GM21515 (cell line): ENCODE measurements at regions not wholly inside any gene's neighbourhood (a gene's known extent, or its start where the extent isn't known, plus 50 kb on each side); places are given as distances from the start of the nearest gene placed in this dataset.
"Not testable (repeated sequence)": the region's sequence is repeated elsewhere in the genome, so short reads cannot be mapped to it uniquely, and the experiment has no call there.

Experiments
- ATAC-seq: cut with Tn5 transposase; IDR thresholded peaks from one replicate; pipeline ENCODE4 v1.9.1; 2021; ENCODE audit not compliant: unreplicated experiment

- no peak for ATAC-seq
Measured at GRCh38 chr12:11535127-11535526, 114.3 kb upstream of the ETV6 start.

GRCh38 chr12:11539156-11539555 lies 110.3 kb upstream of the ETV6 start:
- ATAC-seq: no peak

DNA sequence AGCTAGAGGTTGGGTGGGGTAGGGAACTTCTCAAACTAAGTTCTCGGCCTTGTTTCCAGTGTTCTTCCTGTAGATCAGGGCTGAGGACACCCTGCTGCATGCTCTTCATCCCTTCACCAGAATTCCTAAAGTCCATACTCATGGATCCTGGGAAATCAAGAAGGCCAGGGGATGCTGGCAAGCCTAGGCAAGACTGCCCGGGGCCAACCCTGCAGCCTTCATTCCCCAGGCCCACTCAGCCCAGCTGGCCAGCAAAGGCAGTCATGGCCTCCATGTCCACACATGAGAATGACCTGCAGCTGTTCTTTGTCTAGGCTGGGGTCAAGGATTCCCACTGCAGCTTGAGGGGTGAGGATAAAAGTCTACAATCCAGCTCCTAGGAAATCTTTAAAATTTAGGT lies 109.3 kb upstream of the ETV6 start:
- no peak for ATAC-seq

- ATAC-seq: no peak
Measured at GRCh38 chr12:11540615-11541310, 108.7 kb upstream of the ETV6 start.

GRCh38 chr12:11542599-11542998 lies 106.9 kb upstream of the ETV6 start:
- ATAC-seq: no peak

GRCh38 chr12:11543457-11544158 lies 105.9 kb upstream of the ETV6 start:
- no peak for ATAC-seq

DNA sequence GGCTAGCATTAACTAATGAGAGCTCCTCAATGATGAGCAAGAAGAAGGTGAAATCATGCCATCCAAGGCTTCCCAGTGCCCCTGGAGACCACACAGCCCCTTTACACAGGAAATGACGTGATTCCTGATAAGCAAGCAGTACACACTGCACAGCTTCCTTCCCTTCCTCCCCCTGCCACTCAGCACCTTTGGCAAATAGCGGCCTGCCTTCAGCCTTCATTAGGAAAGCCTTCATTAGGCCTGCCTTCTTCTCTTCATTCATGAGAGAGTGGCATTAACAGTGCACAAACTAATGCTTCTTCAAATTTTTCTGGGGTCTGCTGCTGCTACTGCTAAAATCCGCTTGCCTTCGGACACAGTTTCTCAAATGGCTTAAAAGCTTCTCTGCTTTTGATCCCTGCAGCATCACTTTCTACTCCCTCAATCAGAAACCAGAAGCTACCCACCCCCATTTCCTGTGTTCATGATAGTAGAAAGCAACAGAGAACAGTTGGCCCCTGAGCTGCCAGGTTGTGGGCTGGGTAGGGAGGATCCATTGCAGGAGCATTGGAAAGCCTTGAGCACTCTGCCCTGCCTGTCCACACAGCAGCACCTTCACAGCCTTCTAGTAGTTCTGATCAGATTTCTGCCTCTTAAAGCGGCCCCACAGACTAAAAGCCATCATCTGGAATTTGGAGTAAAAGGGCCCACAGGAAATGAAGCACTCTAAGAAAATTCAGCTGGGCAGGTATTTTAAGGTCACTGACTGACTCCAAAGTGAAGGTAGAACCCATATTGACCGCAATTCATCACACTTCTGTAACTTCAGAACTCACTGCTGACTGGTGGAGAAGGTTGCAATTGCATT lies 103.8 kb upstream of the ETV6 start:
- ATAC-seq: peak; percentile 75

DNA sequence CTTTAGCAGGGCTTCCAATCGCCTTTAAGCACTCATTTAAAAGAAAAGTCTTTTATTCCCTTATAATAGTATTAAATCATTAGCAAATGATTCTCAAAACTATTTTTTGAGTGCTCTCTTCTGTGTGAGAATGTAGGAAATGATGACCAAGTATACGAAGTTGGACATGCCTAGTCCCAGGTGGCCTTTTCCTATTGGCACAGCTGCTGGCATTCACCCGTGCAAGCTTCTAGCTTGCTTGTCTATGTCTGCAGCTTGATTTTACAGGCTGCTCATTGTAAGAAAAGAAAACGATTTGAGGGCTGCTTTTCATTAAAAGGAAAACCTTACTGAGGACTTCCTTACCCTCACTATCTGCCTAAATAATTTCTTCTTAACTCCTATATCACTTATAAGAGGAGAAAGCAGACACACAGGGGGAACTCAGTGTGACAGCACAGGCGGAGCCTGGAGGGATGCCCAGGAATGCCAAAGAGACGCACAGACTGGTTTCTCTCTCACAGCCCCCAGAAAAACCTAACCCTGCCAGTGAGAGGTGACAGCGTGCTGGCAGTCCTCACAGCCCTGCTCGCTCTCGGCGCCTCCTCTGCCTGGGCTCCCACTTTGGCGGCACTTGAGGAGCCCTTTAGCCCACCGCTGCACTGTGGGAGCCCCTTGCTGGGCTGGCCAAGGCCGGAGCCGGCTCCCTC lies 102.7 kb upstream of the ETV6 start:
- ATAC-seq: not testable (repeated sequence)

GRCh38 chr12:11547271-11547646 lies 102.2 kb upstream of the ETV6 start:
- ATAC-seq: not testable (repeated sequence)

DNA sequence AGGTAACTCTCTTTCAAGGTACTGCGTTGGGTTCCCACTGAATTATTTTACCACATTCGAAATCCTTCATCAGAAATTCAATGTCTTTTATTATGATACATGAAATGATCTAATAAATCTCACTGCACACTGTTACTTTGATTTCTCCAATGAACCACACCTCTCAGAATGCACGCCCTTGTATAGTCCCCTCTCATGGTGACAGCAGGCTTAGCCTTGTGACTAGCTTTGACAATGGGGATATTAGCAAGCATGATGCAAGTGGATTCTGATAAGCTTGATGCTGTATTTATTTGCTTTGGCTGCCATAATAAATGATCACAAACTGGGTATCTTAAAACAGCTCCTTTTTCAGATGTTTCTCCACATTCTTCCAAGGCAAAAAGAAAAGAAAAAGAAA lies 100.4 kb upstream of the ETV6 start:
- no peak for ATAC-seq

GRCh38 chr12:11553871-11554533 lies 95.5 kb upstream of the ETV6 start:
- peak; percentile 59 for ATAC-seq

- no peak for ATAC-seq
Measured at GRCh38 chr12:11555195-11555594, 94.3 kb upstream of the ETV6 start.

GRCh38 chr12:11555743-11556625 lies 93.5 kb upstream of the ETV6 start:
- no peak for ATAC-seq

DNA sequence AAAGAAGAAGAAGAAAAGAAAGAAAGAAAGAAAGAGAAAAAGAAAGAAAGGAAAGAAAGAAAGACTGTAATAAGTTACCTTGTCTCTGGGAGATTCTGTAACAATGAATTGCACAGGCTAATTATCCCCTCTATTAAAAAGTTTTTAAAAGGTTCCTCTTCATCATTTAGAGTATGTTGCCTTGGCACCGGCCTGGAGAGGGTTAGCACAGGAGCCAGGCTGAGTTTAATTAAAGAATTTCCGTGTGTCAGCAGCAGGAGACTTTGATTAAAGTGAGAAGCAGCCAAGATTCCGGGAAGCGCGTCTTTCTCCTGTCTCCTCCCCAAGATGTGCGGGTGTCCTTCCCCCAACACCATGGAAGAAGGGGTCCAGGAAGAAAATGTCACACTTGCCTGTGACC lies 92.8 kb upstream of the ETV6 start:
- ATAC-seq: no peak

DNA sequence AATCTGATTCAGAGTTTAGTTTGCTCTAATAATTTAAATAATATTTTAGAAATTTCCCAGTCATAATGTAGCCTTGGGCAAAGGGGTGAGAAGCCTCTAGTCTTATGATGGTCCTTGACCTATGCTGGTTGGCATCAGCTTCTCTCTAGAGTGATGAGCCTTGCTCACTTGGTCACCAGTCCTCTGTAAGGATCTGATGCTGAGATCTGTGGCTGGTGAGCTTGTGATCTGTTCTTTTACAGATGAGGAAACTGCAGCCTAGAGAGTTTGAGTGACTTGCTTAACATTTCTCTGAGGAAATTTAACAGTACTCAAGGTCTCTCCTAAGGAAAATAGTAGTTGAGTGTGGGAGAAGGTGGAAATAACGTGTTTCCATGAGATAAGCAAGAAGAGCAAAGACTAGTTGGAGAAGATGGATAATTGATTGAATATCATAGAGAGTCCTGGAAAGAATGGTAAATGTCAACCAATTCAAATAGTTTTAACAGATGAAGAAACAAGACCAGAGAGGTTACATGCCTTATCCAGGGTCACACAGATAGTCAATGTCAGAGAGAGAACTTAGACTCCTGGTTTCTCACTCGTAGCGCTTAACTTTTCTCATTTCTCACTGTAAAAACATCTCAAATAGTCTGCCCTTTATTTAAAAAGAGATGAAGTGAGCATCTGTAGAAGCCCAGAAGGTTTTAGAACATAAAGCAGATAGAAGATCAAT lies 89.7 kb upstream of the ETV6 start:
- ATAC-seq: no peak

- ATAC-seq: no peak
Measured at GRCh38 chr12:11561411-11561810, 88.1 kb upstream of the ETV6 start.

DNA sequence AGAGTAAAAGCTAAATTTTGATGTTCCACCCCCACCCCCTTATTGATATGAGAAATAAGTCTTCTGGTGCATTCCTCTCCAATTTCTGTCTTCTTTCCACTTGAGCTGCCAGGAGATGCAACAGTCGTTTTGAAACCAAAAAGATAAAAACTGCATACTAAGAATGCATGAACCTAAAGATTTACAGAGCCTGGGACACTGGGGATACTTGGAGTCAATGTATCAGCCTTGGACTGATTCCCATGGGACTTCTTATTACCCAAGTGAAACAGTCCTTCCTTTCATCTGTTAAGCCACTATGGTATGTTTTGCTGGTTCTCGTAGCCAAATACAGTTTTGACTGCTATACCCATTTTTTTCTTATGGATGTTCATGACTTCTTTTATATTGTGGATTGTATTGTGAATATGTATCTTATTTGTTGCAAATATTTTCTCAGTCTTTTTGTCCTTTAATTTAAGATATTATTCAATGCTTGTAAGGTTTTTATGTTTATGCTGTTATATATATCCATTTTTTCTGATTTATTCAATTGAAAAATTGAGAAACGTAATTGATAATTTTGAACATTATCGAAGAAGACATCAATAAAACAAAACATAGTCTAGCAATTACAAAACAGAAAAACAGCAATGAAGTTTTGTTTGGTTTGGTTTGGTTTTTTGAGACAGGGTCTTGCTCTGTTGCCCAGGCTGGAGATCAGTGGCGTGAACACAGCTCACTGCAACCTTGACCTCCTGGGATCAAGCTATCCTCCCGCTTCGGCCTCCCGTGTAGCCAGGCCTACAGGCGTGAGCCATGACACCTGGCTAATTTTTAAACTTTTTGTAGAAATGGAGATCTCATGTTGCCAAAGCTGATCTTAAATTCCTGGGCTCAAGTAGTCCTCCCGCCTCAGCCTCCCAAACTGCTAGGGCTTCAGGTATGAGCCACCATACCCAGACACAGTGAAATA lies 85.4 kb upstream of the ETV6 start:
- no peak for ATAC-seq
